BLaER1 treated with 17β-estradiol and CSF1 and Interleukin-3, amounts not matched to agents 10 nM and 100 nM (cell line): ENCODE measurements at regions not wholly inside any gene's neighbourhood (a gene's known extent, or its start where the extent isn't known, plus 50 kb on each side); places are given as distances from the start of the nearest gene placed in this dataset.
"Not testable (repeated sequence)": the region's sequence is repeated elsewhere in the genome, so short reads cannot be mapped to it uniquely, and the experiment has no call there.

Experiments used
- H3K27ac ChIP-seq, 11 experiments: shearing (Covaris generic); formaldehyde crosslinking; 2 replicates each; pipeline ENCODE4 v1.8.1; 2022
- H3K27me3 ChIP-seq, 11 experiments: shearing (Covaris generic); formaldehyde crosslinking; 2 replicates each; pipeline ENCODE4 v1.8.1; 2022
- H3K36me3 ChIP-seq, 11 experiments: shearing (Covaris generic); formaldehyde crosslinking; 2 replicates each; pipeline ENCODE4 v1.8.1; 2022
- H3K4me1 ChIP-seq, 10 experiments: shearing (Covaris generic); formaldehyde crosslinking; 2 replicates each; pipeline ENCODE4 v1.8.1; 2022
- H3K4me2 ChIP-seq, 11 experiments: shearing (Covaris generic); formaldehyde crosslinking; 2 replicates each; pipeline ENCODE4 v1.8.1; 2022
- H3K4me3 ChIP-seq, 10 experiments: shearing (Covaris generic); formaldehyde crosslinking; 2 replicates each; pipeline ENCODE4 v1.8.1; 2022
- H3K9ac ChIP-seq, 11 experiments: shearing (Covaris generic); formaldehyde crosslinking; 2 replicates each; pipeline ENCODE4 v1.8.1; 2022
- H3K9me3 ChIP-seq, 11 experiments: shearing (Covaris generic); formaldehyde crosslinking; replicated peaks in 1 of 11; 2 replicates each; pipeline ENCODE4 v1.8.1; 2022
- H4K20me1 ChIP-seq, 11 experiments: shearing (Covaris generic); formaldehyde crosslinking; 2 replicates each; pipeline ENCODE4 v1.8.1; 2022
- Cebpa-rat ChIP-seq, 11 experiments: shearing (Covaris generic); IDR thresholded peaks; 2 replicates each; pipeline ENCODE4 v1.8.1; 2022

DNA sequence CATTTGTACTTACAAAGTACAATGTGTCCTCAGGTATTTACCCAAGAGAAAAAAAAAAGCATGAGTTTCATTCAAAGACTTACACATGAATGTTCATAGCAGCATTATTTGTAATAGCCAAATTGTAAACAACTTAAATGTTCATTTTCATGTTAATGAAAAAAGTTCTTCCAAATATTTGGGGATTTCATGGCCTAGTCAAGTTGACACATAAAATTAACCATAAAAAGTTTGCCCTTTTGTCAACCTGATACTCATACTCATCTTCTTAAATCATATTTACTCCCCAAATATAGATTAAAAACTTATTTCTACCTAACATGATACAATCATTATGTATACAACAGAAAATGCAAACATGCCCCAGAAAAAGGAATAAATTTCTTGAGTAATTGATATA is 112.5 kb upstream of the EMCN start:
- Histone ChIP-seq H3K27ac (no peak overlapping the region), H3K27me3 (no peaks in the 10 kb centered on the region), H3K36me3 (no peaks in the 10 kb centered on the region), H3K4me1 (no peaks in the 10 kb centered on the region), H3K4me2 (no peak overlapping the region), H3K9ac (no peak overlapping the region), H3K9me3 (peaks cover 0 to 15% (median 8%) of the 10 kb centered on the region in 11 experiments; a peak in 10 of 22 replicates), H3K4me3 (no peak overlapping the region), H4K20me1 (no peaks in the 10 kb centered on the region)
- no peak for TF ChIP-seq Cebpa-rat (IDR thresholded peaks at IDR 0.05)

DNA sequence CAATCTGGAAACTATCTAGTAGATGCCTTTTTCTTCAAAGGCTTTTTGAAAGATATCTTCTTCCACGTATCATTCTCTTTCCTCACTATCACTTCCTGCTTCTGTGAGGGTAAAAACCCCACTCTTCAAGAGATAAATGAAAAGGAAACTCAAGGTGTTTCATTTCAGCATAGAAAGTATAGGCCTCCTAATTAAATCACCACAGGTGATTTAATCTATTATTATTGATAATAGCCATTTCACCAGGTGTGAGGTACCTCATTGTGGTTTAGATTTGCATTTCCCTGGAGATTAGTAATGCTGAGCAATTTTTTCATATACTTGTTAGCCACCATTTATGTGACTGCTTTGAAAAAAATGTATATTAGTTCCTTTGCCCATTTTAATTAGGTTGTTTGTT is 92.0 kb upstream of the EMCN start:
- no peak for TF ChIP-seq Cebpa-rat (IDR thresholded peaks at IDR 0.05)
- H4K20me1 ChIP-seq, result no peaks in the 10 kb centered on the region
- no peaks in the 10 kb centered on the region for H3K4me1 ChIP-seq
- H3K4me2 ChIP-seq, result no peak overlapping the region
- H3K36me3 ChIP-seq, result no peaks in the 10 kb centered on the region
- no peak overlapping the region for H3K9ac ChIP-seq
- no peak overlapping the region for H3K4me3 ChIP-seq
- no peaks in the 10 kb centered on the region for H3K27me3 ChIP-seq
- peaks cover 0 to 3% (median 0%) of the 10 kb centered on the region in 11 experiments; a peak in 1 of 22 replicates for H3K9me3 ChIP-seq
- H3K27ac ChIP-seq, result no peak overlapping the region

DNA sequence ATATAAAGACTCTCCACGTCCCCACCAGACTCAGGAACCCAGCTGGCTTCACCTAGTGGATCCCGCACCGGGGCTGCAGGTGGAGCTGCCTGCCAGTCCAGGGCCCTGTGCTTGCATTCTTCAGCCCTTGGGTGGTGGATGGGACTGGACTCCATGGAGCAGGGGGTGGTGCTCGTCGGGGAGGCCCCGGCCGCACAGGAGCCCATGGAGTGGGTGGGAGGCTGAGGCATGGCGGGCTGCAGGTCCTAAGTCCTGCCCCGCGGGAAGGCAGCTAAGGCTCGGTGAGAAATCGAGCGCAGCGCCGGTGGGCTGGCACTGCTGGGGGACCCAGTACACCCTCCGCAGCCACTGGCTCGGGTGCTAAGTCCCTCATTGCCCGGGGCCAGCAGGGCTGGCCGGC is 90.8 kb upstream of the EMCN start:
- H3K4me2 ChIP-seq, H3K4me1 ChIP-seq, H3K27me3 ChIP-seq, H3K9me3 ChIP-seq, H3K9ac ChIP-seq, H4K20me1 ChIP-seq, H3K4me3 ChIP-seq, H3K36me3 ChIP-seq, H3K27ac ChIP-seq: not testable (repeated sequence)

DNA sequence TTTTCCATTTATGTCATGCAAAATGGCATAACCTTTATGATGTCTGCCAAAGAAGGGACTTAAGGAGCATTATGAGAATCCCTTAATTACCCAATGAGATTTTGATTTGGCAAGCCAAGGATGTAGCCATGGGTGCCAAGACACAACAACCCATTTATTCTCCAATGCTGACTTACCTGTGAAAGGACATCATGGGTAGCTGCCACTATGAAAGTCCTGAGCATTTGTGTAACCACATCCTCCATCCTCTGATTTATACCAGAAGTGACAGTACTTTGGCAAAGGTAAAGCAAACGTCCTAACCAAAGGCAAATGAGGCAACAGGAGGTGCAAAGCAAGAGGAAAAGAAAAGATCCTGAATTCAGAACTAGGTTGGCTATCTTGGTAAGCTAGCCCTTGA is 87.3 kb upstream of the EMCN start:
- H3K4me2 ChIP-seq, result no peak overlapping the region
- no peaks in the 10 kb centered on the region for H3K4me1 ChIP-seq
- H3K9ac ChIP-seq, result no peak overlapping the region
- peaks cover 0 to 3% (median 0%) of the 10 kb centered on the region in 11 experiments; a peak in 1 of 22 replicates for H3K9me3 ChIP-seq
- H4K20me1 ChIP-seq, result no peaks in the 10 kb centered on the region
- H3K27ac ChIP-seq, result no peak overlapping the region
- no peaks in the 10 kb centered on the region for H3K27me3 ChIP-seq
- TF ChIP-seq Cebpa-rat (IDR thresholded peaks at IDR 0.05), result no peak
- no peak overlapping the region for H3K4me3 ChIP-seq
- no peaks in the 10 kb centered on the region for H3K36me3 ChIP-seq

DNA sequence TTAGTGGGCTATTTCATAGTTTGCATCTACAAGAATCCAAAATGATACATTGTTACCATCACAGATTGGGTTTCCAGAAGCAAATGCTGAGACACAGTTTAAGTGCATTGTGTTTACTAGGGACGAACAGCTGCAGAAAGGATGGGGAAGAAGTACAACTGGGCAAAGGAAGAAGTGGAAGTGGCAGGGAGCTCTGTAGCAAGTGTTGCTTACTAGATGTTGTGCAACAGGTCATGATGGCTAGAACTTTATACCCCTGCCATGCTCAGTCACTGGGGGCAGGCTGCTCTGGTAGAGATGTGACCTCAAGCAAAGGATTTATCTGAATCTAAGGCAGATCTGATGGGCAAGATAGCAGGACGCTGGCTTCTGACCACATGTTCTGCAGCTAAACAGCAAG is 76.1 kb upstream of the EMCN start:
- H3K36me3 ChIP-seq, result no peaks in the 10 kb centered on the region
- no peaks in the 10 kb centered on the region for H4K20me1 ChIP-seq
- peak overlapping the region in 2 of 11 experiments; percentile 4 to 21; a peak in 3 of 22 replicates for H3K4me2 ChIP-seq
- H3K4me1 ChIP-seq, result peaks cover 0 to 10% (median 0%) of the 10 kb centered on the region in 10 experiments; a peak in 4 of 20 replicates
- no peaks in the 10 kb centered on the region for H3K27me3 ChIP-seq
- H3K4me3 ChIP-seq, result no peak overlapping the region
- H3K9me3 ChIP-seq, result no peaks in the 10 kb centered on the region
- peak in 9 of 11 experiments; percentile 43 to 80 (median 60); a peak in 12 of 22 replicates for TF ChIP-seq Cebpa-rat (IDR thresholded peaks at IDR 0.05)
- no peak overlapping the region for H3K9ac ChIP-seq
- no peak overlapping the region for H3K27ac ChIP-seq

DNA sequence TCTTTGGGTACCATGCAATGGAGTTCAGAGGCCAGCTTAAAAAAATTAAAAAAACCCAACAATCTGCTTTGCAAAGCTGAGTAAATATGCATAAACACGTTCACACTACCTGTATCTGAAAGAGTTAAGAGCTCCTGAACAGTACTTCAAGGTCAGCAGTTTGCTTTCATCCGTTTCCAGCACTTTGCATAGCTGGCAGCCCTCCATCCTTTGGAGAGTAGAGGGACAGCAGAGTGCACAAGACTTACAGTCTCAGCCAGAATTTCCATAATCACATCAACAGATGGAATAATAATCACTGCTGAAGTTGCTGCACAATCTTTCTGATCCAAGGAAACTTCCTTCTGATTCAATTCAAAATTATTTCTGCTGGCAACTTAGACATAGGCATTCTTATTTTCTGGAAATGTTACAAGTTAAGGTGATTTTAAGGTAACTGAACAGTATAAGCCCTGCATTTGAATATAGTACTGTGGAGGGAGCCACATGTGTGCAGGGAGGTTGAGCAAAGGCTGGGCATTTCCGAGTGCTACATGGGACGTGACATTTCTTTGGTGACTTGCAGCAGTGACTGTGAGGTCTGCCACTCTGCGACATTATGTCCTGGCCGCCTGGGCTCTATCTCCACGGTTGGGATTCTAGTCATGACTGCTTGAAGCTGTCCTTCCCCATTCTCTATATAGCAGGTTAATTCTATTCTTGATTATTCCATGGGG is 73.5 kb upstream of the EMCN start:
- H3K9me3 ChIP-seq, result no peaks in the 10 kb centered on the region
- H4K20me1 ChIP-seq, result no peaks in the 10 kb centered on the region
- peaks cover 0 to 10% (median 0%) of the 10 kb centered on the region in 10 experiments; a peak in 4 of 20 replicates for H3K4me1 ChIP-seq
- H3K9ac ChIP-seq, result no peak overlapping the region
- no peak for TF ChIP-seq Cebpa-rat (IDR thresholded peaks at IDR 0.05)
- H3K4me2 ChIP-seq, result no peak overlapping the region
- H3K4me3 ChIP-seq, result no peak overlapping the region
- no peaks in the 10 kb centered on the region for H3K27me3 ChIP-seq
- H3K27ac ChIP-seq, result no peak overlapping the region
- H3K36me3 ChIP-seq, result no peaks in the 10 kb centered on the region

DNA sequence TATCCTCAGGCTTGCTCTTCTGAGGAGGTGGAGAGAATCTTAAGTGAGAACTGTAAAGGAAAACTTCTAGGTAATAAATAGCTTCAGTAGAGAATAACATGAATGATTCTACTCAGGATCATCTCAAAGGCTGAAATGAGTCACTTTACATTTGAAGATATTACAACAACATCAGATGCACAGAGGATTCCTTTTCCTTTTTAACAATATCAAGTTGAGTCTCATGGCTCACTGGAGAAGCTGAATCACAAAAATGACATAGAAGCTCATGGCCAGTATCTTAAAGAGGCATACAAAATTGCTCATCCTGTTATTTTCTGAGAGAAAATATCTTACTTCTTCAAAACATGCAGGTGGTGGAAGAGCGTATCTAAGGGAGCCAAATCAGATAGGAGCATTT is 72.5 kb upstream of the EMCN start:
- Histone ChIP-seq H3K4me2 (no peak overlapping the region), H3K4me1 (peaks cover 0 to 10% (median 0%) of the 10 kb centered on the region in 10 experiments; a peak in 4 of 20 replicates), H3K36me3 (no peaks in the 10 kb centered on the region), H3K27me3 (no peaks in the 10 kb centered on the region), H3K27ac (no peak overlapping the region), H3K4me3 (no peak overlapping the region), H3K9ac (no peak overlapping the region), H3K9me3 (no peaks in the 10 kb centered on the region), H4K20me1 (no peaks in the 10 kb centered on the region)
- no peak for TF ChIP-seq Cebpa-rat (IDR thresholded peaks at IDR 0.05)

DNA sequence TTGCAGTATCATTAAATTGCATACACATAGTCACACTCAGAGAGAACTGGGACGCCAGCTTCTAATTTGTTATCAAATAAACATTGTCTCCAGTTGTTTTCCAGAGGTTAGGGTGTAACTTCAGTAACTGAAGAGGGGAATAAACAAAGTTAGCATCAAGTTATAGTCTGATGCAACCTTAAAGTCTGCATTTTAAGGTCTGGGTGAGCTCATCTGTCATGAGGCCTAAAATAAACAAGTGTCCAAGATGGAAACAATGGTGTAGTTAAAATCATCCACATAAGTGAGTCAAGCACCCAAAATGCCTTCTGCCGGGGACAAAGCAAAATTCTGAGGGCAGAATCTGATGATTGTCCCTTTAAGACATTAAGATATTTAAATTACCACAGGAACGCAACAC is 70.3 kb upstream of the EMCN start:
- Histone ChIP-seq H3K27ac (no peak overlapping the region), H3K9me3 (no peaks in the 10 kb centered on the region), H3K4me1 (no peaks in the 10 kb centered on the region), H3K4me2 (no peak overlapping the region), H3K9ac (no peak overlapping the region), H4K20me1 (no peaks in the 10 kb centered on the region), H3K27me3 (no peaks in the 10 kb centered on the region), H3K4me3 (no peak overlapping the region), H3K36me3 (no peaks in the 10 kb centered on the region)
- no peak for TF ChIP-seq Cebpa-rat (IDR thresholded peaks at IDR 0.05)

DNA sequence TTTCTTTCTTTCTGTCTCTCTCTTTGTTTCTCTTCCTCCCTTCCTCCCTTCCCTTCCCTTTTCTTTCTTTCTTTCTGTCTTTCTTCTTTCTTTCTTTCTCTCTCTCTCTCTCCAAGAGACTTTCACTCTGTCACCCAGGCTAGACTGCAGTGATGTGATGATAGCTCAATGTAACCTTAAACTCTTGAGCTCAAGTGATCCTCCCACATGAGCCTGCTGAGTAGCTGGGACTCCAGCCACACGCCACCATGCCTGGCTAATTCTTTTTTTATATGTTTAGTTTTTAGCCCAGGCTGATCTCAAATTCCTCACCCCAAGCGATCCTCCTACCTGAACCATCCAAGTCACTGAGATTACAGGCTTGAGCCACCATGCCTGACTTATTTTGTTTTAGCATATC is 64.3 kb upstream of the EMCN start:
- H3K9ac ChIP-seq, result no peak overlapping the region
- H3K4me2 ChIP-seq, result no peak overlapping the region
- H3K27me3 ChIP-seq, result no peaks in the 10 kb centered on the region
- H3K9me3 ChIP-seq, result no peaks in the 10 kb centered on the region
- no peaks in the 10 kb centered on the region for H3K36me3 ChIP-seq
- no peaks in the 10 kb centered on the region for H3K4me1 ChIP-seq
- no peaks in the 10 kb centered on the region for H4K20me1 ChIP-seq
- H3K4me3 ChIP-seq, result no peak overlapping the region
- no peak overlapping the region for H3K27ac ChIP-seq
- TF ChIP-seq Cebpa-rat (IDR thresholded peaks at IDR 0.05), result no peak

DNA sequence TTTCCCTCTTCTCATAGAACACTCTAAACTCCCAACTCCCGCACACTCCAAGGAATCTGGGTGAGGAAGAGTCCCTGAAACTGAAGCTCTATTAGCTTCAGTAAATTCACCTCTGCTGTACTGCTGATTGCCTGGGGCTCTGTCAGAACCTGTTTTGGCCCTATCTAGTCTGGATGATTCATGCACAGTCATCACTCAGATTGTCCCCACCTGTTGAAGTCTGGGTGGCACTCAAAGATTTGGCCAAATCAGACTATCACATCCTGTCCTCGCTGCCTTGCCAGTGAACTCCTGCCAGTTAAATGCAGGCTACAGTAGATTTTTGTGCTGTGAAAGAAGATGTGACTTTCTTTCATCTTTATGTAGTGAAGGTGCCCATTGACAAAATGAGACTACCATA is 63.5 kb upstream of the EMCN start:
- no peak overlapping the region for H3K9ac ChIP-seq
- no peak for TF ChIP-seq Cebpa-rat (IDR thresholded peaks at IDR 0.05)
- H3K27ac ChIP-seq, result no peak overlapping the region
- H3K4me3 ChIP-seq, result no peak overlapping the region
- no peaks in the 10 kb centered on the region for H3K36me3 ChIP-seq
- no peaks in the 10 kb centered on the region for H3K9me3 ChIP-seq
- no peaks in the 10 kb centered on the region for H3K4me1 ChIP-seq
- H3K27me3 ChIP-seq, result no peaks in the 10 kb centered on the region
- no peaks in the 10 kb centered on the region for H4K20me1 ChIP-seq
- no peak overlapping the region for H3K4me2 ChIP-seq
